Head of caudate nucleus (tissue), 42 donors: ENCODE measurements at regions not wholly inside any gene's neighbourhood (a gene's known extent, or its start where the extent isn't known, plus 50 kb on each side); places are given as distances from the start of the nearest gene placed in this dataset.

Source experiments
- DNase-seq, 42 donors: peaks; one replicate each; pipeline versions ENCODE4 v3.0.0 to v3.0.0-alpha.2; 2020 to 2021; ENCODE audit warnings: mixed read lengths in 7 of 42
- intact Hi-C: fragments of 100-400 bp; cut with DNase I; formaldehyde crosslinking; loops from one replicate; pipeline ENCODE4 v1.15.0; 2022

GRCh38 chr7:50962962-50963374, 180.3 kb upstream of the GRB10 start:
- DNase-seq = peak in 5 of 42 donors; percentile 9 to 45 (median 27)
- intact Hi-C loops = no loop called here

GRCh38 chr7:50962281-50962883, 179.7 kb upstream of the GRB10 start:
- peak in 1 of 42 donors; percentile 38 for DNase-seq
- intact Hi-C loops = no loop called here

GRCh38 chr7:50960621-50961310, 178.1 kb upstream of the GRB10 start:
- intact Hi-C loops = no loop called here
- DNase-seq = no peak

GRCh38 chr7:50959991-50960390, 177.3 kb upstream of the GRB10 start:
- intact Hi-C loops = no loop called here
- DNase-seq = no peak

- DNase-seq = no peak
- intact Hi-C loops = no loop called here
These were observed 176.9 kb upstream of the GRB10 start for GRCh38 chr7:50959560-50959959.

- no peak for DNase-seq
- intact Hi-C loops = no loop called here
These were observed 175.2 kb upstream of the GRB10 start for GRCh38 chr7:50957855-50958254.

GRCh38 chr7:50957431-50957830, 174.7 kb upstream of the GRB10 start:
- no peak for DNase-seq
- intact Hi-C loops = no loop called here

GRCh38 chr7:50956522-50957155, 173.9 kb upstream of the GRB10 start:
- intact Hi-C loops = no loop called here
- DNase-seq = no peak

- intact Hi-C loops = no loop called here
- DNase-seq = no peak
These were observed 172.0 kb upstream of the GRB10 start for GRCh38 chr7:50954716-50955115.

GRCh38 chr7:50954245-50954644, 171.5 kb upstream of the GRB10 start:
- intact Hi-C loops = no loop called here
- no peak for DNase-seq

GRCh38 chr7:50953820-50954219, 171.1 kb upstream of the GRB10 start:
- intact Hi-C loops = no loop called here
- DNase-seq = no peak

- intact Hi-C loops = no loop called here
- no peak for DNase-seq
These were observed 170.6 kb upstream of the GRB10 start for GRCh38 chr7:50953303-50953702.

- intact Hi-C loops = no loop called here
- DNase-seq = no peak
These were observed 169.8 kb upstream of the GRB10 start for GRCh38 chr7:50952544-50952943.

GRCh38 chr7:50952120-50952519, 169.4 kb upstream of the GRB10 start:
- DNase-seq = no peak

GRCh38 chr7:50943482-50943881, 160.8 kb upstream of the GRB10 start:
- DNase-seq = no peak
- intact Hi-C loops = no loop called here

More at GRCh38 chr7:50952120-50952519, 169.4 kb upstream of the GRB10 start:
- intact Hi-C loops = no loop called here

GRCh38 chr7:50941525-50941924, 158.8 kb upstream of the GRB10 start:
- intact Hi-C loops = no loop called here
- DNase-seq = no peak

GRCh38 chr7:50940621-50941020, 157.9 kb upstream of the GRB10 start:
- no peak for DNase-seq
- intact Hi-C loops = no loop called here

- no peak for DNase-seq
- intact Hi-C loops = no loop called here
These were observed 156.3 kb upstream of the GRB10 start for GRCh38 chr7:50939021-50939420.

GRCh38 chr7:50937727-50938126, 155.0 kb upstream of the GRB10 start:
- intact Hi-C loops = no loop called here
- no peak for DNase-seq

- intact Hi-C loops = no loop called here
- no peak for DNase-seq
These were observed 143.4 kb upstream of the GRB10 start for GRCh38 chr7:50926049-50926448.

- no peak for DNase-seq
- intact Hi-C loops = no loop called here
These were observed 140.8 kb upstream of the GRB10 start for GRCh38 chr7:50923476-50923875.
